ENCODE measurements at regions not wholly inside any gene's neighbourhood (a gene's known extent, or its start where the extent isn't known, plus 50 kb on each side); places are given as distances from the start of the nearest gene placed in this dataset.

DNA sequence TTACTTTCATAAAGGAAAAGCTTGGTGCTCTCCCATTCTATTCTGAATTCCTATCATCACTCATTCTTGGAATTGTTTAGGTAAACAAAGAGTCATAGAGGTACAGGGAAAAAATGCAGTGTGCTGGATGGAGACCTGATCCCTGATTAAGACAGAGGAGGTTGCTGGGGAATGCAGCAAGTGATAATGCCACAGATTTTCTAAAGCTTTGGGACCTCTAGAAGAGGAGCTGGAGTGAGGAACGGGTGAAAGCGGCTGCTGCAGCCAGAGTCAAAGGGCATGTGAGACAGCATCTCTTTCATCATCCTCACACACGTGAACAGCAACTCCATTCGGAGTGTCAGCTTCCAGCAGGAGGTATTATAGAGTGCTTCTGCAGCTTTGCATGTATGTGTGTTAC lies 54.9 kb upstream of the DIPK1A start:
- no peak for DNase-seq (ENCODE audit: low spot score)
- peak overlapping the region; percentile 82 for H3K27ac ChIP-seq (ENCODE audit: low read depth, low read length, poor library complexity, severe bottlenecking)
- TSS peak; percentile 71 for BruUV-seq (replicated peaks)
- no peaks in the 10 kb centered on the region for H3K36me3 ChIP-seq (ENCODE audit: insufficient read depth, low read length, poor library complexity, severe bottlenecking)
- POLR2A ChIA-PET (ENCODE audit: low non-redundant PET), result interaction anchor here (0.6 kb wide), 1 partner anchor 177 kb away, joined by 4 read pairs; no protein-coding TSS in a partner anchor
- intact Hi-C loops (cut with micrococcal nuclease; ENCODE audit: unreplicated experiment), result no loop called here
- H3K9me3 ChIP-seq (ENCODE audit: low read depth, low read length, poor library complexity, severe bottlenecking), result no peaks in the 10 kb centered on the region
- H3K4me1 ChIP-seq (ENCODE audit: insufficient read depth, low read length, poor library complexity, severe bottlenecking), result peaks cover 56% of the 10 kb centered on the region
- CTCF ChIA-PET, result interaction anchor here (0.8 kb wide), 1 partner anchor 32 kb away, joined by 3 read pairs; no protein-coding TSS in a partner anchor
- H3K4me3 ChIP-seq (ENCODE audit: low read depth, low read length, poor library complexity, severe bottlenecking), result peak overlapping the region; percentile 3
- no peak for TF ChIP-seq EZH2 (IDR thresholded peaks at IDR 0.05; ENCODE audit: borderline replicate concordance, low read depth, low read length, poor library complexity, severe bottlenecking)
- TF ChIP-seq, protein P1, sequence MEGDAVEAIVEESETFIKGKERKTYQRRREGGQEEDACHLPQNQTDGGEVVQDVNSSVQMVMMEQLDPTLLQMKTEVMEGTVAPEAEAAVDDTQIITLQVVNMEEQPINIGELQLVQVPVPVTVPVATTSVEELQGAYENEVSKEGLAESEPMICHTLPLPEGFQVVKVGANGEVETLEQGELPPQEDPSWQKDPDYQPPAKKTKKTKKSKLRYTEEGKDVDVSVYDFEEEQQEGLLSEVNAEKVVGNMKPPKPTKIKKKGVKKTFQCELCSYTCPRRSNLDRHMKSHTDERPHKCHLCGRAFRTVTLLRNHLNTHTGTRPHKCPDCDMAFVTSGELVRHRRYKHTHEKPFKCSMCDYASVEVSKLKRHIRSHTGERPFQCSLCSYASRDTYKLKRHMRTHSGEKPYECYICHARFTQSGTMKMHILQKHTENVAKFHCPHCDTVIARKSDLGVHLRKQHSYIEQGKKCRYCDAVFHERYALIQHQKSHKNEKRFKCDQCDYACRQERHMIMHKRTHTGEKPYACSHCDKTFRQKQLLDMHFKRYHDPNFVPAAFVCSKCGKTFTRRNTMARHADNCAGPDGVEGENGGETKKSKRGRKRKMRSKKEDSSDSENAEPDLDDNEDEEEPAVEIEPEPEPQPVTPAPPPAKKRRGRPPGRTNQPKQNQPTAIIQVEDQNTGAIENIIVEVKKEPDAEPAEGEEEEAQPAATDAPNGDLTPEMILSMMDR (conservative IDR thresholded peaks at IDR 0.05; ENCODE audit: low read depth, low read length), result no peak
- H3K27me3 ChIP-seq (replicated peaks; ENCODE audit: insufficient read depth, low read depth, low read length, poor library complexity), result no peaks in the 10 kb centered on the region

DNA sequence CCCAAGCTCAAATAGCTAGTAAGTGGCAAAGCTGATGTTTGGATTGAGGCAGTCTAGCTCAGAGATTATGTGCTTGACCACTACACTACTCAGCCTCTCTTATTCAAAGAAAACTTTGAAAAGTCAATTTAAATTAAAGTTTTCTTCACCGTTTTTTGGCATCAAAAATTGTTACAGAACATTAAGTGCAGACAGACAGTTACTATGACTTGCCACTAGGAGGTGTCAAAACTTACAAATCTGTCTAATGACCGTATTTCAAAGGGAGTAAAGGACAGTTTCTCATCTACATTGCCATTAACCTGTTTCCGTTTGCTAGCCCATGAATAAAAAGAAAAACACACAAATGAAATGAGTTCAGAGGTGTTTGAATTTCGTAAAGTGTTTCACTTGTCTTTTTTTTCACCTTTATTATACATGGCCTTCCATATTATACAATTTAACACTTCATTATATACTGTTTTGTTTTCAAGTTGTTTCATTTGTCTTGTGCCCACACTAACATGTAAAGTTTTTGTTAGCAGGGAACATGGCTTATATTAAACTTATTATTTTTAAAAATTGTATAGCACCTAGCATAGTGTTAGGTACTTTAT lies 57.4 kb upstream of the MTF2 start:
- BruUV-seq (replicated peaks), result no TSS peak
- H3K36me3 ChIP-seq (ENCODE audit: insufficient read depth, low read length, poor library complexity, severe bottlenecking), result no peaks in the 10 kb centered on the region
- intact Hi-C loops (cut with micrococcal nuclease; ENCODE audit: unreplicated experiment), result loop anchor here (2.0 kb wide), 1 partner anchor 43 kb away; no protein-coding TSS in a partner anchor
- H3K4me1 ChIP-seq (ENCODE audit: insufficient read depth, low read length, poor library complexity, severe bottlenecking), result peaks cover 19% of the 10 kb centered on the region
- peak; percentile 74 for DNase-seq (ENCODE audit: low spot score)
- H3K9me3 ChIP-seq (ENCODE audit: low read depth, low read length, poor library complexity, severe bottlenecking), result no peaks in the 10 kb centered on the region
- CTCF ChIA-PET, result interaction anchor here (0.6 to 0.7 kb wide), 2 partner anchors 283 to 1856 kb away, joined by 3 read pairs; no protein-coding TSS in a partner anchor
- no peak overlapping the region for H3K27ac ChIP-seq (ENCODE audit: low read depth, low read length, poor library complexity, severe bottlenecking)
- TF ChIP-seq, protein P1 (conservative IDR thresholded peaks at IDR 0.05; ENCODE audit: low read depth, low read length), result peak; percentile 86
- no peak for TF ChIP-seq EZH2 (IDR thresholded peaks at IDR 0.05; ENCODE audit: borderline replicate concordance, low read depth, low read length, poor library complexity, severe bottlenecking)
- H3K4me3 ChIP-seq (ENCODE audit: low read depth, low read length, poor library complexity, severe bottlenecking), result no peak overlapping the region
- H3K27me3 ChIP-seq (replicated peaks; ENCODE audit: insufficient read depth, low read depth, low read length, poor library complexity), result no peaks in the 10 kb centered on the region
- POLR2A ChIA-PET (ENCODE audit: low non-redundant PET), result no interaction called here

DNA sequence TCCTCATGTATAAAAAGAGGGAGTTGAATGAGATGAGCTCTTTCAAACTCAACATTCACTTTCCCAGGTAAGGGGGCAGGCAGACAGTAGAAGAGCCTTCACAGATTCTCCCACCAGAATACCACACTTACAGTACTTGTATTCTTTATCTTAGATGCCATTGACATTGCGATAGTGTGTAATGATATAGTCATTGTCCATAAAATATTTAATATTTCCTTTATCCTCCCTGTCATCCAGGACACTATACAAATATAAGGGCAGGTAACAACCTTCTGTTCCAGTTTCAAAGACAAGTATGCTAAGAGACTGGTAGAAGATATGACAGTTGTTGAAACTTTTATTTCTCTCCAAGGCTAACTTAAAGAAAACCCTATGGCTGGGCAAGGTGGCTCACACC lies 56.5 kb upstream of the MTF2 start:
- H3K36me3 ChIP-seq (ENCODE audit: insufficient read depth, low read length, poor library complexity, severe bottlenecking), result no peaks in the 10 kb centered on the region
- CTCF ChIA-PET, result no interaction called here

More for the DNA sequence above, 56.5 kb upstream of the MTF2 start:
- POLR2A ChIA-PET (ENCODE audit: low non-redundant PET), result no interaction called here
- H3K27ac ChIP-seq (ENCODE audit: low read depth, low read length, poor library complexity, severe bottlenecking), result no peak overlapping the region
- H3K4me1 ChIP-seq (ENCODE audit: insufficient read depth, low read length, poor library complexity, severe bottlenecking), result peaks cover 10% of the 10 kb centered on the region
- no TSS peak for BruUV-seq (replicated peaks)
- H3K27me3 ChIP-seq (replicated peaks; ENCODE audit: insufficient read depth, low read depth, low read length, poor library complexity), result no peaks in the 10 kb centered on the region
- no peak overlapping the region for H3K4me3 ChIP-seq (ENCODE audit: low read depth, low read length, poor library complexity, severe bottlenecking)
- no peaks in the 10 kb centered on the region for H3K9me3 ChIP-seq (ENCODE audit: low read depth, low read length, poor library complexity, severe bottlenecking)
- intact Hi-C loops (cut with micrococcal nuclease; ENCODE audit: unreplicated experiment), result no loop called here
- no peak for TF ChIP-seq EZH2 (IDR thresholded peaks at IDR 0.05; ENCODE audit: borderline replicate concordance, low read depth, low read length, poor library complexity, severe bottlenecking)
- TF ChIP-seq, protein P1 (conservative IDR thresholded peaks at IDR 0.05; ENCODE audit: low read depth, low read length), result no peak
- no peak for DNase-seq (ENCODE audit: low spot score)

Measured in A673 (cell line).